H9 (cell line): ENCODE measurements at regions not wholly inside any gene's neighbourhood (a gene's known extent, or its start where the extent isn't known, plus 50 kb on each side); places are given as distances from the start of the nearest gene placed in this dataset.

Source experiments
- DNase-seq: peaks from one replicate; pipeline ENCODE4 v3.0.0-alpha.2; 2017
- H2AFZ ChIP-seq: one replicate; pipeline ENCODE4 v1.6.1; 2013; ENCODE audit warnings: mild to moderate bottlenecking, low read length, control low read depth, moderate library complexity
- H2AK5ac ChIP-seq: 2 replicates; pipeline ENCODE4 v1.6.1; 2013; ENCODE audit warnings: low read length, control low read depth, mixed read lengths; ENCODE audit not compliant: insufficient read length
- H2BK120ac ChIP-seq: one replicate; pipeline ENCODE4 v1.6.1; 2013; ENCODE audit warnings: low read depth, mild to moderate bottlenecking, low read length, control low read depth, inconsistent platforms; ENCODE audit not compliant: poor library complexity, severe bottlenecking
- H2BK12ac ChIP-seq: 2 replicates; pipeline ENCODE4 v1.6.1; 2013; ENCODE audit warnings: low read length, control low read depth, mixed read lengths, low read depth; ENCODE audit not compliant: insufficient read length
- H2BK15ac ChIP-seq: 2 replicates; pipeline ENCODE4 v1.6.1; 2013; ENCODE audit warnings: low read depth, low read length, control low read depth
- H2BK20ac ChIP-seq: one replicate; pipeline ENCODE4 v1.6.1; 2013; ENCODE audit warnings: low read depth, mild to moderate bottlenecking, low read length, control low read depth, inconsistent platforms; ENCODE audit not compliant: poor library complexity, severe bottlenecking
- H2BK5ac ChIP-seq: 2 replicates; pipeline ENCODE4 v1.6.1; 2013; ENCODE audit warnings: low read length, control low read depth, mixed read lengths; ENCODE audit not compliant: insufficient read length
- H3K14ac ChIP-seq: 2 replicates; pipeline ENCODE4 v1.6.1; 2013; ENCODE audit warnings: low read length, control low read depth; ENCODE audit not compliant: insufficient read depth
- H3K18ac ChIP-seq: 2 replicates; pipeline ENCODE4 v1.6.1; 2013; ENCODE audit warnings: low read depth, mild to moderate bottlenecking, mixed read lengths, low read length, control low read depth; ENCODE audit not compliant: insufficient read length
- H3K23ac ChIP-seq: 2 replicates; pipeline ENCODE4 v1.6.1; 2013; ENCODE audit warnings: low read length, control low read depth, mixed read lengths, low read depth; ENCODE audit not compliant: insufficient read length
- H3K23me2 ChIP-seq: 2 replicates; pipeline ENCODE4 v1.6.1; 2013; ENCODE audit warnings: low read depth, mild to moderate bottlenecking, mixed read lengths, low read length, control low read depth; ENCODE audit not compliant: insufficient read length, poor library complexity, severe bottlenecking
- H3K27ac ChIP-seq: 2 replicates; pipeline ENCODE4 v1.5.1; 2013; ENCODE audit warnings: low read length, control low read depth, mixed read lengths, low read depth; ENCODE audit not compliant: insufficient read length
- H3K27me3 ChIP-seq: 2 replicates; pipeline ENCODE4 v1.6.1; 2013; ENCODE audit warnings: low read length, control low read depth, inconsistent platforms; ENCODE audit not compliant: insufficient read depth
- H3K4ac ChIP-seq: 2 replicates; pipeline ENCODE4 v1.6.1; 2013; ENCODE audit warnings: low read depth, mild to moderate bottlenecking, control low read depth, inconsistent platforms, low read length, moderate library complexity
- H3K4me1 ChIP-seq: 2 replicates; pipeline ENCODE4 v1.6.1; 2013; ENCODE audit warnings: low read length, control low read depth, inconsistent platforms; ENCODE audit not compliant: insufficient read depth
- H3K4me2 ChIP-seq: 2 replicates; pipeline ENCODE4 v1.6.1; 2013; ENCODE audit warnings: low read length, control low read depth, mixed read lengths; ENCODE audit not compliant: insufficient read length, insufficient read depth
- H3K56ac ChIP-seq: 2 replicates; pipeline ENCODE4 v1.6.1; 2013; ENCODE audit warnings: low read depth, mild to moderate bottlenecking, mixed read lengths, low read length, control low read depth; ENCODE audit not compliant: insufficient read length
- H3K79me1 ChIP-seq: 2 replicates; pipeline ENCODE4 v1.6.1; 2013; ENCODE audit warnings: low read depth, mild to moderate bottlenecking, moderate library complexity, low read length, control low read depth, inconsistent platforms; ENCODE audit not compliant: insufficient read depth, poor library complexity, severe bottlenecking
- H3K79me2 ChIP-seq: 2 replicates; pipeline ENCODE4 v1.6.1; 2013; ENCODE audit warnings: low read length, control low read depth, inconsistent platforms; ENCODE audit not compliant: insufficient read depth
- H3K9ac ChIP-seq: 2 replicates; pipeline ENCODE4 v1.6.1; 2013; ENCODE audit warnings: low read length, control low read depth, mixed read lengths; ENCODE audit not compliant: insufficient read length; ENCODE audit errors: extremely low read depth
- H3K9me3 ChIP-seq: one replicate; pipeline ENCODE4 v1.6.1; 2013; ENCODE audit warnings: low read depth, low read length, inconsistent platforms; ENCODE audit not compliant: control insufficient read depth
- H3T11ph ChIP-seq: one replicate; pipeline ENCODE4 v1.6.1; 2013; ENCODE audit warnings: mild to moderate bottlenecking, low read length, control low read depth, inconsistent platforms
- H4K20me1 ChIP-seq: one replicate; pipeline ENCODE4 v1.6.1; 2013; ENCODE audit not compliant: control insufficient read depth, insufficient read length, insufficient read depth
- H4K5ac ChIP-seq: 2 replicates; pipeline ENCODE4 v1.6.1; 2013; ENCODE audit warnings: low read depth, mild to moderate bottlenecking, mixed read lengths, low read length, control low read depth; ENCODE audit not compliant: insufficient read length
- H4K8ac ChIP-seq: replicated peaks from 2 replicates; pipeline ENCODE4 v1.6.1; 2013; ENCODE audit warnings: low read length, control low read depth, mixed read lengths, low read depth; ENCODE audit not compliant: insufficient read length
- H4K91ac ChIP-seq: 2 replicates; pipeline ENCODE4 v1.6.1; 2013; ENCODE audit warnings: low read depth, mild to moderate bottlenecking, moderate library complexity, mixed read lengths, low read length, control low read depth; ENCODE audit not compliant: insufficient read length
- H3K27ac Mint-ChIP-seq, 3 experiments: 2 replicates in 2 of 3; 3 replicates in 1 of 3; pipeline ENCODE4 v1.8.0; 2020 to 2021; ENCODE audit warnings: mixed read lengths in 3 of 3, mild to moderate bottlenecking in 1 of 3, moderate library complexity in 1 of 3
- H3K27me3 Mint-ChIP-seq: 2 replicates; pipeline ENCODE4 v1.8.0; 2021; ENCODE audit warnings: low read depth, mild to moderate bottlenecking, moderate library complexity, mixed read lengths
- H3K36me3 Mint-ChIP-seq, 3 experiments: 2 replicates in 2 of 3; 3 replicates in 1 of 3; pipeline ENCODE4 v1.8.0; 2020 to 2021; ENCODE audit warnings: low read depth in 3 of 3, mixed read lengths in 3 of 3; ENCODE audit not compliant: insufficient read depth in 1 of 3
- H3K4me1 Mint-ChIP-seq, 2 experiments: 2 replicates each; pipeline ENCODE4 v1.8.0; 2020; ENCODE audit warnings: mixed read lengths in 2 of 2
- H3K4me3 Mint-ChIP-seq, 2 experiments: 2 replicates in 1 of 2; 3 replicates in 1 of 2; pipeline ENCODE4 v1.8.0; 2020 to 2021; ENCODE audit warnings: mild to moderate bottlenecking in 2 of 2, mixed read lengths in 2 of 2, moderate library complexity in 1 of 2
- H3K9me3 Mint-ChIP-seq, 2 experiments: 2 replicates in 1 of 2; 3 replicates in 1 of 2; pipeline ENCODE4 v1.8.0; 2020; ENCODE audit warnings: mild to moderate bottlenecking in 2 of 2, mixed read lengths in 2 of 2, moderate library complexity in 1 of 2
- WGBS: extraction: QIAGEN DNeasy Blood & Tissue Kit; methylation state at CpG from one replicate; pipeline ENCODE4 v1.1.7; 2013; ENCODE audit warnings: missing lambda C conversion rate, low lambda C conversion rate, mixed read lengths; ENCODE audit not compliant: insufficient read length; ENCODE audit errors: extremely low coverage; 5-methylcytosine and 5-hydroxymethylcytosine counted together
- TF ChIP-seq, protein P1 (sequence below): fragments of 200-600 bp; sonication (generic); conservative IDR thresholded peaks from 3 replicates; pipeline ENCODE4 v1.8.0; 2021; ENCODE audit warnings: antibody characterized with exemption, mild to moderate bottlenecking

DNA sequence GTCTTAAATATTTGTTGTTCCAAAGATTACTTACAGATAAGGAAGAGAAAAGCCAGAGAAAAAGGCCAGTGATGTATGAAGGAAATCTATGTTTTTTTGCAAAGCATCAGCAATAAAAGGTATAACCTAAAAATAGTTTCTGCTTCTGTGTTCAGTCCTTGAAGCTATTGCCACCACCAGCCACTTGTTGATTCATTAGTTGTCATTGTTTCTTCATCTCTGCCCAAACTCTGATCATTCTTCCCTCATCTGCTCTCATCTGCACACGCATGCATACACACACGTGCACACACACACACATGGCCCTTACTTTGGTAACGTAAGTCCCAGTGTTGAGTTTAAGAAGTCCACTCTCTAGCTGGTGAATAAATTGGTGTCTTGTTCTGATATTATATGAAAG, 540.7 kb downstream of the GATA3 start:
- Histone ChIP-seq H4K20me1 (no peaks in the 10 kb centered on the region), H3K9ac (no peak overlapping the region), H3K4ac (no peak overlapping the region), H3K23me2 (no peaks in the 10 kb centered on the region), H3K56ac (no peak overlapping the region), H3K27ac (no peak overlapping the region), H4K8ac (no peak overlapping the region), H2BK120ac (no peak overlapping the region), H3K79me2 (no peaks in the 10 kb centered on the region), H2AFZ (no peak overlapping the region), H2BK15ac (no peak overlapping the region), H3K18ac (no peak overlapping the region), H2BK5ac (no peak overlapping the region), H3K9me3 (no peaks in the 10 kb centered on the region), H3K79me1 (no peaks in the 10 kb centered on the region), H2BK12ac (no peak overlapping the region), H3K14ac (no peak overlapping the region), H3K23ac (no peak overlapping the region), H3K4me1 (no peaks in the 10 kb centered on the region), H3K4me2 (no peak overlapping the region), H4K5ac (no peak overlapping the region), H4K91ac (no peak overlapping the region), H2AK5ac (no peak overlapping the region), H3K27me3 (no peaks in the 10 kb centered on the region), H2BK20ac (no peak overlapping the region), H3T11ph (no peak overlapping the region)
- H3K4me1 Mint-ChIP-seq: peaks cover 0 to 3% of the 10 kb centered on the region in 2 experiments; a peak in 2 of 4 replicates
- no peak for DNase-seq
- no peak overlapping the region for H3K4me3 Mint-ChIP-seq
- no peaks in the 10 kb centered on the region for H3K9me3 Mint-ChIP-seq
- H3K27me3 Mint-ChIP-seq: no peaks in the 10 kb centered on the region; the same call in none of the 2 replicates
- H3K27ac Mint-ChIP-seq: no peak overlapping the region
- no peaks in the 10 kb centered on the region for H3K36me3 Mint-ChIP-seq
- no CpG with 5 or more reads among the region's 3 CpGs for WGBS
- TF ChIP-seq, protein P1, sequence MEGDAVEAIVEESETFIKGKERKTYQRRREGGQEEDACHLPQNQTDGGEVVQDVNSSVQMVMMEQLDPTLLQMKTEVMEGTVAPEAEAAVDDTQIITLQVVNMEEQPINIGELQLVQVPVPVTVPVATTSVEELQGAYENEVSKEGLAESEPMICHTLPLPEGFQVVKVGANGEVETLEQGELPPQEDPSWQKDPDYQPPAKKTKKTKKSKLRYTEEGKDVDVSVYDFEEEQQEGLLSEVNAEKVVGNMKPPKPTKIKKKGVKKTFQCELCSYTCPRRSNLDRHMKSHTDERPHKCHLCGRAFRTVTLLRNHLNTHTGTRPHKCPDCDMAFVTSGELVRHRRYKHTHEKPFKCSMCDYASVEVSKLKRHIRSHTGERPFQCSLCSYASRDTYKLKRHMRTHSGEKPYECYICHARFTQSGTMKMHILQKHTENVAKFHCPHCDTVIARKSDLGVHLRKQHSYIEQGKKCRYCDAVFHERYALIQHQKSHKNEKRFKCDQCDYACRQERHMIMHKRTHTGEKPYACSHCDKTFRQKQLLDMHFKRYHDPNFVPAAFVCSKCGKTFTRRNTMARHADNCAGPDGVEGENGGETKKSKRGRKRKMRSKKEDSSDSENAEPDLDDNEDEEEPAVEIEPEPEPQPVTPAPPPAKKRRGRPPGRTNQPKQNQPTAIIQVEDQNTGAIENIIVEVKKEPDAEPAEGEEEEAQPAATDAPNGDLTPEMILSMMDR: no peak
